Sigmoid colon (tissue), 6 donors: ENCODE measurements at regions not wholly inside any gene's neighbourhood (a gene's known extent, or its start where the extent isn't known, plus 50 kb on each side); places are given as distances from the start of the nearest gene placed in this dataset.

Experiments used
- DNase-seq: peaks from one replicate; pipeline ENCODE4 v3.0.0-alpha.2; 2019
- H3K27ac ChIP-seq, 4 donors: fragments of 200-600 bp; sonication (generic); one replicate each; pipeline ENCODE4 v1.5.1; 2016 to 2019; ENCODE audit warnings: mild to moderate bottlenecking in 1 of 4
- H3K27me3 ChIP-seq, 3 donors: fragments of 200-600 bp; sonication (generic); one replicate each; pipeline ENCODE4 v1.5.1; 2019; ENCODE audit warnings: mild to moderate bottlenecking in 1 of 3
- H3K36me3 ChIP-seq, 4 donors: fragments of 200-600 bp; sonication (generic); one replicate each; pipeline ENCODE4 v1.5.1; 2016 to 2019
- H3K4me1 ChIP-seq, 4 donors: fragments of 200-600 bp; sonication (generic); one replicate each; pipeline ENCODE4 v1.5.1; 2017 to 2019
- H3K4me3 ChIP-seq, 4 donors: fragments of 200-600 bp; sonication (generic); one replicate each; pipeline ENCODE4 v1.5.1; 2017 to 2019; ENCODE audit warnings: mild to moderate bottlenecking in 2 of 4, moderate library complexity in 1 of 4
- H3K9me3 ChIP-seq, 4 donors: fragments of 200-600 bp in 3 of 4; sonication (generic) in 3 of 4; one replicate each; pipeline versions ENCODE4 v1.5.1 to v1.6.1; 2013 to 2019
- CTCF ChIP-seq, 4 experiments: fragments of 450-650 bp in 3 of 4; fragments of 200-600 bp in 1 of 4; IDR thresholded peaks; one replicate each; pipeline ENCODE4 v1.5.1; 2016 to 2019; ENCODE audit warnings: antibody characterized with exemption in 4 of 4, mild to moderate bottlenecking in 3 of 4, moderate library complexity in 2 of 4
- EP300 ChIP-seq, 4 donors: sonication (generic); formaldehyde crosslinking; IDR thresholded peaks; one replicate each; pipeline ENCODE4 v1.6.1; 2017; ENCODE audit warnings: antibody characterized with exemption in 4 of 4
- POLR2A ChIP-seq, 2 donors: fragments of 450-650 bp; IDR thresholded peaks; one replicate each; pipeline ENCODE4 v1.6.1; 2016; ENCODE audit warnings: antibody characterized with exemption in 2 of 2, mild to moderate bottlenecking in 2 of 2, moderate library complexity in 2 of 2
- POLR2AphosphoS5 ChIP-seq, 4 donors: sonication (generic); formaldehyde crosslinking; IDR thresholded peaks; one replicate each; pipeline ENCODE4 v1.6.1; 2017; ENCODE audit warnings: antibody characterized with exemption in 4 of 4
- WGBS, 2 donors: extraction: QIAGEN DNeasy Blood & Tissue Kit; methylation state at CpG; one replicate each; pipeline ENCODE4 v1.1.7; 2013; 5-methylcytosine and 5-hydroxymethylcytosine counted together
- intact Hi-C: fragments of 100-400 bp; cut with DNase I; formaldehyde crosslinking; loops from one replicate; pipeline ENCODE4 v1.15.1; 2023
- donor health status: healthy with polysubstance abuse.
- donor health status: healthy.

- Histone ChIP-seq H3K9me3 (peaks cover 0 to 10% (median 7%) of the 10 kb centered on the region in 4 donors), H3K4me1 (peaks cover 0 to 7% (median 1%) of the 10 kb centered on the region in 4 donors), H3K27me3 (no peaks in the 10 kb centered on the region), H3K36me3 (no peaks in the 10 kb centered on the region), H3K4me3 (no peak overlapping the region), H3K27ac (no peak overlapping the region)
- intact Hi-C loops = no loop called here
- TF ChIP-seq POLR2AphosphoS5 (IDR thresholded peaks at IDR 0.05) (no peak), POLR2A (IDR thresholded peaks at IDR 0.05) (no peak), EP300 (IDR thresholded peaks at IDR 0.05) (no peak), CTCF (IDR thresholded peaks at IDR 0.05) (no peak)
- DNase-seq = no peak
- 94 to 98% methylated on average over 1 of the region's 1 CpG for WGBS, 2 donors
Observed at GRCh38 chr2:15112216-15112615, 448.9 kb downstream of the NBAS start.

- intact Hi-C loops = no loop called here
- Histone ChIP-seq H3K9me3 (peaks cover 0 to 10% (median 7%) of the 10 kb centered on the region in 4 donors), H3K4me3 (no peak overlapping the region), H3K4me1 (no peaks in the 10 kb centered on the region), H3K27me3 (no peaks in the 10 kb centered on the region), H3K36me3 (no peaks in the 10 kb centered on the region), H3K27ac (no peak overlapping the region)
- no peak for DNase-seq
- TF ChIP-seq EP300 (IDR thresholded peaks at IDR 0.05) (no peak), POLR2AphosphoS5 (IDR thresholded peaks at IDR 0.05) (no peak), CTCF (IDR thresholded peaks at IDR 0.05) (no peak), POLR2A (IDR thresholded peaks at IDR 0.05) (no peak)
Observed at GRCh38 chr2:15115776-15116175, 445.4 kb downstream of the NBAS start.

GRCh38 chr2:15116830-15117229 is 444.3 kb downstream of the NBAS start:
- TF ChIP-seq EP300 (IDR thresholded peaks at IDR 0.05) (no peak), POLR2AphosphoS5 (IDR thresholded peaks at IDR 0.05) (no peak), CTCF (IDR thresholded peaks at IDR 0.05) (no peak), POLR2A (IDR thresholded peaks at IDR 0.05) (no peak)
- DNase-seq = no peak
- H3K9me3 ChIP-seq = peaks cover 0 to 8% (median 5%) of the 10 kb centered on the region in 4 donors
- H3K4me1 ChIP-seq = no peaks in the 10 kb centered on the region
- intact Hi-C loops = no loop called here
- H3K4me3 ChIP-seq = no peak overlapping the region
- 90 to 92% methylated on average over 6 of the region's 6 CpGs for WGBS, 2 donors
- no peak overlapping the region for H3K27ac ChIP-seq
- H3K27me3 ChIP-seq = no peaks in the 10 kb centered on the region
- no peaks in the 10 kb centered on the region for H3K36me3 ChIP-seq
